GM12891 (cell line): ENCODE measurements at regions not wholly inside any gene's neighbourhood (a gene's known extent, or its start where the extent isn't known, plus 50 kb on each side); places are given as distances from the start of the nearest gene placed in this dataset.

ENCODE experiments used
- POLR2A ChIP-seq: IDR thresholded peaks from 2 replicates; pipeline ENCODE4 v1.6.1; 2011; ENCODE audit warnings: low read depth, low read length, control low read depth
- POLR2AphosphoS5 ChIP-seq: IDR thresholded peaks from 2 replicates; pipeline ENCODE4 v1.6.1; 2011; ENCODE audit warnings: low read depth, low read length, control low read depth

- no peak for TF ChIP-seq POLR2AphosphoS5
- TF ChIP-seq POLR2A: no peak
Observed at GRCh38 chr3:117728226-117728625, 1018.6 kb downstream of the TUSC7 start.
